Right ventricle myocardium inferior (tissue), 1 donor: ENCODE measurements at regions not wholly inside any gene's neighbourhood (a gene's known extent, or its start where the extent isn't known, plus 50 kb on each side); places are given as distances from the start of the nearest gene placed in this dataset.

Experiments
- ATAC-seq: fragments of 200-7000 bp; cut with Tn5 transposase; one replicate; pipeline ENCODE4 v1.9.1; 2020; ENCODE audit warnings: mild to moderate bottlenecking, moderate library complexity
- DNase-seq: peaks from one replicate; pipeline ENCODE4 v3.0.0; 2021; ENCODE audit errors: missing footprints
- intact Hi-C: fragments of 100-400 bp; cut with DNase I; formaldehyde crosslinking; loops from one replicate; pipeline ENCODE4 v1.11.0; 2022
- donor health status: DM: no; HTN: yes; CAD: no; lungs with severe emphysema.

GRCh38 chr1:94736549-94736948 lies 83.6 kb upstream of the SLC44A3 start:
- ATAC-seq, result no peak
- intact Hi-C loops, result no loop called here
- DNase-seq, result no peak

- no peak for DNase-seq
- ATAC-seq, result no peak
- intact Hi-C loops, result no loop called here
Measured at GRCh38 chr1:94736073-94736472, 84.1 kb upstream of the SLC44A3 start.

- intact Hi-C loops, result no loop called here
- ATAC-seq (peak; percentile 65), DNase-seq (no peak)
Measured at GRCh38 chr1:94734963-94735901, 84.9 kb upstream of the SLC44A3 start.

GRCh38 chr1:94731891-94732290 lies 88.3 kb upstream of the SLC44A3 start:
- intact Hi-C loops, result no loop called here
- DNase-seq, result no peak
- ATAC-seq, result no peak

GRCh38 chr1:94730450-94730849 lies 89.7 kb upstream of the SLC44A3 start:
- DNase-seq (no peak), ATAC-seq (no peak)
- intact Hi-C loops, result no loop called here

GRCh38 chr1:94729267-94729666 lies 90.9 kb upstream of the SLC44A3 start:
- ATAC-seq (no peak), DNase-seq (no peak)
- intact Hi-C loops, result no loop called here

GRCh38 chr1:94727846-94728715 lies 92.1 kb upstream of the SLC44A3 start:
- no peak for ATAC-seq
- intact Hi-C loops, result no loop called here

GRCh38 chr1:94726981-94727685 lies 93.0 kb upstream of the SLC44A3 start:
- ATAC-seq (no peak), DNase-seq (no peak)
- intact Hi-C loops, result no loop called here

More at GRCh38 chr1:94727846-94728715, 92.1 kb upstream of the SLC44A3 start:
- no peak for DNase-seq

GRCh38 chr1:94725566-94725965 lies 94.6 kb upstream of the SLC44A3 start:
- intact Hi-C loops, result no loop called here
- no peak for DNase-seq
- no peak for ATAC-seq

- intact Hi-C loops, result no loop called here
- ATAC-seq, result no peak
- no peak for DNase-seq
Measured at GRCh38 chr1:94723894-94724293, 96.3 kb upstream of the SLC44A3 start.

- ATAC-seq (no peak), DNase-seq (no peak)
- intact Hi-C loops, result no loop called here
Measured at GRCh38 chr1:94723463-94723862, 96.7 kb upstream of the SLC44A3 start.

- intact Hi-C loops, result no loop called here
- DNase-seq (no peak), ATAC-seq (no peak)
Measured at GRCh38 chr1:94722181-94722580, 98.0 kb upstream of the SLC44A3 start.

GRCh38 chr1:94721240-94721639 lies 98.9 kb upstream of the SLC44A3 start:
- DNase-seq (no peak), ATAC-seq (peak; percentile 50)
- intact Hi-C loops, result no loop called here

- no peak for DNase-seq
Measured at GRCh38 chr1:94719926-94720793, 100.0 kb upstream of the SLC44A3 start.

GRCh38 chr1:94716965-94717364 lies 103.2 kb upstream of the SLC44A3 start:
- DNase-seq, result no peak
- intact Hi-C loops, result no loop called here
- ATAC-seq, result no peak

More at GRCh38 chr1:94719926-94720793, 100.0 kb upstream of the SLC44A3 start:
- ATAC-seq, result peak; percentile 29
- intact Hi-C loops, result no loop called here

GRCh38 chr1:94715321-94715720 lies 104.8 kb upstream of the SLC44A3 start:
- intact Hi-C loops, result no loop called here
- DNase-seq (no peak), ATAC-seq (no peak)

GRCh38 chr1:94714552-94714951 lies 105.6 kb upstream of the SLC44A3 start:
- ATAC-seq (no peak), DNase-seq (no peak)
- intact Hi-C loops, result no loop called here

GRCh38 chr1:94714152-94714551 lies 106.0 kb upstream of the SLC44A3 start:
- no peak for DNase-seq
- ATAC-seq, result no peak
- intact Hi-C loops, result no loop called here
